ENCODE measurements at regions not wholly inside any gene's neighbourhood (a gene's known extent, or its start where the extent isn't known, plus 50 kb on each side); places are given as distances from the start of the nearest gene placed in this dataset.

DNA sequence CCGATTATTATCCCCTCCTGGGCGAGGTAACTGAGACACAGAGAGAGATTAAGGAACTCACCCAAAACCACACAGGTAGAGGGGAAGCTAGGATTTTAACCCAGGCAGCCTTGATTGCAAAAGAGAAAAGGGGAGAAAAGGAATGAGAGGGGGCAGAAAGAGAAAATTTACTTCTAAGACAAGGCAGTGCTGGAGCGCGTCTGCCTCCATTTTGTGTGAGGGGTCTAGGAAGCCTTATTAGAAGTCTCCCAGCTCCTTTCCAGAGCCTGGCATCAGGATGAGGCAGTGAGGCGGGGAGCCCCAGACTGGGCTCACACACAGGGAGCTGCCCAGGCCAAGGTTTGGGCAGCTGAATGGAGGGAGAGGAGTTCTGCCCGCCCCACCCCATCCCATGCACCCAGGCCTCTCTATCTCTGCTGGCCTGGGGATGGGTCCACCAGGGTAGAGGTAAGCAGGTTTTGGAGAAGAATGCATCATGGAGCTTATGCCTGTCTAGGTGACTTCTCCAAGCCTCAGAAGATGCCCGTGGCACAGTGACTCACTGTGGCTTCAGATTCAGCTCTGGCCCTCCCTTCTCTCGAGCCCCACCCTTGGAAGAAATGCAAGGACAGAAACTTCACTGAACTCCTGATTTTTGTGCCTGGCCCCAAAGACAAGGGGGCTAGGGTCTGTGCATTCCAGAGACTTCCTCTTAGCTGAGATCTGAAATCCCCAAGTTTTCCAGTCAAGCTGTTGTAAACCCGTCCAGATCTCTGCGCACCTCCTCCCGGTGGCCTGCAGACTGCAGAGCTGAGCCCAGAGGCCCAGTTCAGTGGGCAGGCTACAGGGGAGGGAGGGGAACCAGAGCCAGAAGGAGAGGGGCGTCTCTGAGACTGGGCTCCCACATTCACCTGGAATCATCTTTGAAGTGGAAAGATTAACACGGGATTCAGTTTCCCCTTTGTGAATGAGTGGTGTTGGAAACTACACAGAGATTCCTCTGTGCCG, 95.1 kb upstream of the CDH5 start:
- Histone ChIP-seq H3K4me1 (peaks cover 0 to 4% of the 10 kb centered on the region in 2 donors), H3K4me3 (no peak overlapping the region), H3K27ac (no peak overlapping the region), H3K9me3 (no peaks in the 10 kb centered on the region), H3K27me3 (no peaks in the 10 kb centered on the region), H3K36me3 (no peaks in the 10 kb centered on the region)
- intact Hi-C loops (cut with DNase I; ENCODE audit: low total_unique reads), result no loop called here
- DNase-seq, result no peak
- TF ChIP-seq CTCF (IDR thresholded peaks at IDR 0.05) (no peak), POLR2A (IDR thresholded peaks at IDR 0.05) (no peak)

DNA sequence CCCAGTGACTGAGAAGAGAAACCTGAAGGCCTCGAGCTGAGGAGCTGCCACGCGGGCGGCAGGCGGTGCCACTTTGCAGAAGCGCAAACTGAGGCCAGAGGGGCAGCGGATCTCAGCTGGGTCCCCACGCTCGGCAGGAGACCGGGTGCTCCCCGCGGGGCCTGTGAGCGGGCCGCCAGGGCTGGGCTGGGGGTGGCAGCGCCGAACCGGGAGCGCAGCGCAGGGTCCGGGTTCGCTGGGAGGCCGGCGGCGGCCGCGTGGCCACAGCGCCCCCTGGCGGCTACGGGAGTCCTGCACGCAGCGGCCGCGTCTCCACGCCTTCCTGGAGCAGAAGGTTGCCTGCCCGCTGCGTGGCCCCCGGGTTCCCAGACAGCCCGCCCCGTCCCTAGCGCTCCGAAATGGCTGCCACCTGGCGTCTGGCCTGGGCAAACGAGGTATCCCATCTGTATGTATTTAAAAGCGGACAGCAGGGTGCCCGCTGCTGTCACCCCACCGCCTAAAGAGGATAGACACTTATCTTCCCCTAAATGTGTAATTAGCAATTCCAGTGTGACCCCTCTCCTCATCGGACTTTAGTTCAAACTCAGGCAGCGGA, 96.1 kb upstream of the CDH5 start:
- no peaks in the 10 kb centered on the region for H3K36me3 ChIP-seq
- H3K9me3 ChIP-seq, result no peaks in the 10 kb centered on the region
- H3K4me1 ChIP-seq, result peaks cover 0 to 4% of the 10 kb centered on the region in 2 donors
- no peaks in the 10 kb centered on the region for H3K27me3 ChIP-seq
- peak overlapping the region; percentile 25 to 32 for H3K4me3 ChIP-seq
- TF ChIP-seq POLR2A (IDR thresholded peaks at IDR 0.05), result no peak
- peak; percentile 86 to 100 (median 90) for TF ChIP-seq CTCF (IDR thresholded peaks at IDR 0.05)
- peak overlapping the region; percentile 66 to 72 for H3K27ac ChIP-seq
- intact Hi-C loops (cut with DNase I; ENCODE audit: low total_unique reads), result no loop called here
- DNase-seq, result peak; percentile 53 to 79

GRCh38 chr16:66269617-66270332, 96.7 kb upstream of the CDH5 start:
- H3K4me3 ChIP-seq, result peak overlapping the region; percentile 25 to 32
- TF ChIP-seq CTCF (IDR thresholded peaks at IDR 0.05) (no peak), POLR2A (IDR thresholded peaks at IDR 0.05) (no peak)
- no peaks in the 10 kb centered on the region for H3K27me3 ChIP-seq
- H3K4me1 ChIP-seq, result peaks cover 0 to 4% of the 10 kb centered on the region in 2 donors
- intact Hi-C loops (cut with DNase I; ENCODE audit: low total_unique reads), result no loop called here
- no peaks in the 10 kb centered on the region for H3K36me3 ChIP-seq
- H3K27ac ChIP-seq, result peak overlapping the region; percentile 66 to 72
- no peak for DNase-seq
- H3K9me3 ChIP-seq, result no peaks in the 10 kb centered on the region

DNA sequence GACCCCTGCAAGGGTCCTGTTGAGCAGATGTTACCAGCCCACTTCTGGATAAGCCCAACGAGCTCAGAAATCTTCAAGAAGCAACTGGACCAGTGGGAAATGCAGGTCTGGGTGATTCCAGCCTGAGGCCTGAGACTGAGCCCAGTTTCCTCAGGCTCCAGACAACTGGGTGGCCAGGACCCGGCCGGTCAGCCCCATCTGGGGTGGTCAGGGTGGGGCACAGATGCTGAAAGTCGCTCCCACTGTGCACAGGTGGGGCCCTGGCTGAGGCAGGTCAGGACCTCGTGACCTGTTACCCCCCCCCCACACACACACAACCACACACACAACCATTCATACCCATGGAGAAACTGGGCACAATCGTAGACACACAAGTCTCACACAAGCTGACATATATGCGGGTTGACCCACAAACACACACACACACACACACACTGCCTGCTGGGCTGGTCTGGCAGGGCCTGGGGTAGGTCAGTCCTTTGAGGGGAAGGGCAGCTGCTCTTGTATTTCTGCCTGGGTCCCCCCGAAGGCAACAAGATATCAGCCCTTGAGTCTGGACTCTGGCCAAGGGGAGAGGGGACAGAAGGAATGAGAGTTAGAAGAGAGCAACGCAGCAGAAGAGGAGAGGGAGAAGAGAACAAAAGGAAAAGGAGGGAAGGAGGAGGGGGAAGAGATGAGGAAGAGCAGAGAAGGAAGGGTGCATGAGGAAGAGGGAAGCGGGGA, 99.0 kb upstream of the CDH5 start:
- intact Hi-C loops (cut with DNase I; ENCODE audit: low total_unique reads), result no loop called here
- H3K27ac ChIP-seq, result peak overlapping the region; percentile 5 to 71

More for the DNA sequence above, 99.0 kb upstream of the CDH5 start:
- Histone ChIP-seq H3K4me1 (peaks cover 4 to 7% of the 10 kb centered on the region in 2 donors), H3K4me3 (no peak overlapping the region), H3K9me3 (no peaks in the 10 kb centered on the region), H3K27me3 (no peaks in the 10 kb centered on the region), H3K36me3 (no peaks in the 10 kb centered on the region)
- DNase-seq, result peak in 1 of 2 donors; percentile 25
- no peak for TF ChIP-seq CTCF (IDR thresholded peaks at IDR 0.05)
- no peak for TF ChIP-seq POLR2A (IDR thresholded peaks at IDR 0.05)

Measured in uterus (tissue), 3 donors.